Colonic mucosa (tissue), 4 donors: ENCODE measurements at regions not wholly inside any gene's neighbourhood (a gene's known extent, or its start where the extent isn't known, plus 50 kb on each side); places are given as distances from the start of the nearest gene placed in this dataset.

Experiments
- DNase-seq: peaks from one replicate; pipeline ENCODE4 v3.0.0-alpha.2; 2020
- H3K27ac ChIP-seq: fragments of 200-600 bp; one replicate; pipeline ENCODE4 v1.8.0; 2021
- H3K27me3 ChIP-seq: fragments of 200-600 bp; one replicate; pipeline ENCODE4 v1.8.0; 2021
- H3K36me3 ChIP-seq: fragments of 200-600 bp; one replicate; pipeline ENCODE4 v1.8.0; 2021
- H3K4me1 ChIP-seq: fragments of 200-600 bp; one replicate; pipeline ENCODE4 v1.8.0; 2021; ENCODE audit warnings: mild to moderate bottlenecking
- H3K4me3 ChIP-seq: fragments of 200-600 bp; one replicate; pipeline ENCODE4 v1.8.0; 2021
- H3K9ac ChIP-seq, 2 donors: one replicate each; pipeline ENCODE4 v1.7.0; 2013; ENCODE audit warnings: control low read depth in 2 of 2, low read depth in 2 of 2, low read length in 2 of 2
- H3K9me3 ChIP-seq: fragments of 200-600 bp; one replicate; pipeline ENCODE4 v1.8.0; 2021
- intact Hi-C: fragments of 100-400 bp; cut with DNase I; formaldehyde crosslinking; loops from one replicate; pipeline ENCODE4 v1.14.1; 2022
- TF ChIP-seq, protein P1 (sequence below): fragments of 200-600 bp; IDR thresholded peaks from one replicate; pipeline ENCODE4 v1.8.0; 2022; ENCODE audit warnings: antibody characterized with exemption, mild to moderate bottlenecking
- donor health status: healthy.
- donor health status: DM: no; HTN: no; CAD: no.
- donor health status: DM: no; HTN: no; CAD: no.

DNA sequence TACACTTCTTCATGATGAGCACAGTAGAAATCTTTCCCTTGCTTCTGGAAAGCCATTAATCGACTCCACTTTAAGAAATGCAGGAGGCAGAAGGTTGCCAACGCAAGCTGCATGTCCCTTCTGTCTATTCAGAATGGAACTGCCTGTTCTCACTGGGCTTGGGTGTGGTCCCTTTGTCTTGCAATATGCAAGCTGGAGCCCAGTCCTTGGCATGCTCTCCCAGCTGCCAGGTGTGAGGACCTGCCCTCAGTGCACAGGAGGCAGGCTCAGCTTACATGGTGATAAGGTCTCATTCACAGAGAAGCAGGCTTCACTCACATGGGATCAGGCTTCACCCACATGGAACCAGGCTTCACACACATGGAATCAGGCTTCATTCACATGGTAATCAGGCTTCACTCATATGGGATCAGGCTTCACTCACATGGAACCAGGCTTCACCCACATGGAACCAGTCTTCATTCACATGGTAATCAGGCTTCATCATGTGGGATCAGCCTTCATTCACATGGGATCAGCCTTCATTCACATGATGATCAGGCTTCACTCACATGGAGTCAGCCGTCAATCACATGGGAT lies 59.2 kb upstream of the USP47 start:
- TF ChIP-seq, protein P1, sequence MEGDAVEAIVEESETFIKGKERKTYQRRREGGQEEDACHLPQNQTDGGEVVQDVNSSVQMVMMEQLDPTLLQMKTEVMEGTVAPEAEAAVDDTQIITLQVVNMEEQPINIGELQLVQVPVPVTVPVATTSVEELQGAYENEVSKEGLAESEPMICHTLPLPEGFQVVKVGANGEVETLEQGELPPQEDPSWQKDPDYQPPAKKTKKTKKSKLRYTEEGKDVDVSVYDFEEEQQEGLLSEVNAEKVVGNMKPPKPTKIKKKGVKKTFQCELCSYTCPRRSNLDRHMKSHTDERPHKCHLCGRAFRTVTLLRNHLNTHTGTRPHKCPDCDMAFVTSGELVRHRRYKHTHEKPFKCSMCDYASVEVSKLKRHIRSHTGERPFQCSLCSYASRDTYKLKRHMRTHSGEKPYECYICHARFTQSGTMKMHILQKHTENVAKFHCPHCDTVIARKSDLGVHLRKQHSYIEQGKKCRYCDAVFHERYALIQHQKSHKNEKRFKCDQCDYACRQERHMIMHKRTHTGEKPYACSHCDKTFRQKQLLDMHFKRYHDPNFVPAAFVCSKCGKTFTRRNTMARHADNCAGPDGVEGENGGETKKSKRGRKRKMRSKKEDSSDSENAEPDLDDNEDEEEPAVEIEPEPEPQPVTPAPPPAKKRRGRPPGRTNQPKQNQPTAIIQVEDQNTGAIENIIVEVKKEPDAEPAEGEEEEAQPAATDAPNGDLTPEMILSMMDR = no peak
- intact Hi-C loops = loop anchor here (10.0 kb wide), 2 partner anchors 378 to 988 kb away; no protein-coding TSS in a partner anchor
- H3K27me3 ChIP-seq = no peaks in the 10 kb centered on the region

DNA sequence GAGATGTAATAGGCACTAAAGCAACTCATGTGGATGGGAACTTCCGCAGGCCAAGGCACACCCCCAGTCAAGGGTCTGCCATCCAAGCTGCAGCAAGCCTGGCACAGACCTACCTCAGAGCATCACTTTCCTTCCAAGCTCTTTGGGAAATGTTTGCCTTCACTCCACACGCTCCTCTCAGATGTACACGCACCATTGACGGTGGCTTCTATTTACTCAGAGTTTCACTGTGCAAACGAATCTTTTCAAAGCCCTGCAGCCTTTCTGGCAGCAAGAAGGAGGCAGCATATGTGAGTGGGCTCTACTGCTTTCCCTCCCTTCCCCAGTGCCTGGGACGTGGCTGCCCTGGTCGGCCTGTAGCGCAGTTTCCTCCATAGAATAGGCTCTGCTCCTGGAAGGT lies 60.9 kb upstream of the USP47 start:
- DNase-seq = no peak
- TF ChIP-seq, protein P1 = no peak
- Histone ChIP-seq H3K9me3 (no peaks in the 10 kb centered on the region), H3K4me1 (no peaks in the 10 kb centered on the region), H3K4me3 (no peak overlapping the region), H3K27ac (no peak overlapping the region), H3K27me3 (no peaks in the 10 kb centered on the region), H3K9ac (no peak overlapping the region), H3K36me3 (no peaks in the 10 kb centered on the region)
- intact Hi-C loops = loop anchor here (10.0 kb wide), 2 partner anchors 376 to 986 kb away; no protein-coding TSS in a partner anchor

More for the DNA sequence above, 59.2 kb upstream of the USP47 start:
- H3K4me1 ChIP-seq = no peaks in the 10 kb centered on the region
- no peak overlapping the region for H3K27ac ChIP-seq
- no peak overlapping the region for H3K9ac ChIP-seq
- no peaks in the 10 kb centered on the region for H3K36me3 ChIP-seq
- DNase-seq = peak; percentile 34
- no peak overlapping the region for H3K4me3 ChIP-seq
- H3K9me3 ChIP-seq = no peaks in the 10 kb centered on the region

DNA sequence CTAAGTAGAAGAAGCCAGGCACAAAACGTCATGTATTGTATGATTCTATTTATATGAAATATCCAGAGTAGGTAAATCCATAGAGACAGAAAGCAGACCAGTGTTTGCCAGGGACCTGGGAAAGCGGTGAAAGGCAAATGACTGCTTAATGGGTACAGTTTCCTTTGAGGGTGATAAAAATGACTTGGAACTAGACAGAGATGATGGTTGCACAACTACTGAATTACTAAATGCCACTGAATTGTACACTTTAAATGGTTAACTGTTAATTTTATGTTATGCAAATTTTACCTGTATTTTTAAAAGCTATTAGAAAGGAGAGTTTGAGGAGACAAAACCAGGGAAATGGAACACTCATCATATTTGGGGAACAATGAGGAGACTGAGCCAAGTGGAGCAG lies 61.8 kb upstream of the USP47 start:
- intact Hi-C loops = loop anchor here (10.0 kb wide), 3 partner anchors 375 to 985 kb away; no protein-coding TSS in a partner anchor
- no peak for DNase-seq
- no peaks in the 10 kb centered on the region for H3K4me1 ChIP-seq

DNA sequence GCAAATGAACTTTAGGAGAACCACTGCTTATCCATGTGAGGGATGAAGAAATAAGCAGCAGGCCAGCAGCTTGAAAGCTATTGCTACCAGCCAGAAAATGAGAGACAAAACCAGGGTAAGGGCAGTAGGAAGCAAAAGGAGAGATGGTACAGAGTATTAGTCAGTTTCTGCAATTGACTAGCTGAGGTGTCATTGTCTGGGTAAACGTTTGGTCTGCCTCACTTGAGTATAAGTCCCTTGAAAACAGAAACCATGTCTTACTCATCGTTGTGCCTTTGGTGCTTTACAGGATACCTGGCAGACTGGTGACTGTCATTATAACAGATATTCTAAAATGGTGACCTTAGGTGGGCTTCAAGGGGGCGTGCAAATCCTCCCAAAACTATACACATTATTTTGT lies 63.9 kb upstream of the USP47 start:
- Histone ChIP-seq H3K27me3 (no peaks in the 10 kb centered on the region), H3K4me3 (no peak overlapping the region), H3K9ac (no peak overlapping the region), H3K36me3 (no peaks in the 10 kb centered on the region), H3K9me3 (no peaks in the 10 kb centered on the region), H3K4me1 (no peaks in the 10 kb centered on the region), H3K27ac (no peak overlapping the region)
- TF ChIP-seq, protein P1 = no peak
- no peak for DNase-seq
- intact Hi-C loops = loop anchor here (10.0 kb wide), 1 partner anchor 843 kb away; no protein-coding TSS in a partner anchor

More for the DNA sequence above, 61.8 kb upstream of the USP47 start:
- no peaks in the 10 kb centered on the region for H3K9me3 ChIP-seq
- H3K36me3 ChIP-seq = no peaks in the 10 kb centered on the region
- H3K27me3 ChIP-seq = no peaks in the 10 kb centered on the region
- H3K9ac ChIP-seq = no peak overlapping the region
- TF ChIP-seq, protein P1 = no peak
- H3K27ac ChIP-seq = no peak overlapping the region
- H3K4me3 ChIP-seq = no peak overlapping the region

DNA sequence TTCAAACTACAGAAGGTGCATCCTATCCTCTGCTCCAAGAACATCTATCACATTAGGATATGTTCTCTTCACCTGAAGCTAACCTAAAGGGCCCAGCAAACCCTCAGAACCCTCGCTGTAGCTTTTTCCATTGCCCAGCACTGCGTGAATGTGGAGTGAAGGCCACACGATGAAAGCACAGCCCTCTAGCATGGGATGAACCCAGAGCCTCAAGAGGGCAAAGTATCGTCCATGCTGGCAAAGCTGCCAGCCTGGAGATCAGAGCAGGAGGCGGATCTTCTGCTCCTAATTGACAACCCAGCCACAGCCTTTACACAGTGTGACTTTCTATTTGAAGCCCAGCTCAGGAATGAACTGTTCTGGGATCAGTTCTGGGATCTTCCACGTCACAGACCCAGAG lies 65.1 kb upstream of the USP47 start:
- H3K36me3 ChIP-seq = no peaks in the 10 kb centered on the region
- intact Hi-C loops = loop anchor here (10.0 kb wide), 1 partner anchor 842 kb away; no protein-coding TSS in a partner anchor
- H3K4me1 ChIP-seq = no peaks in the 10 kb centered on the region
- no peaks in the 10 kb centered on the region for H3K27me3 ChIP-seq
- no peak overlapping the region for H3K27ac ChIP-seq
- no peaks in the 10 kb centered on the region for H3K9me3 ChIP-seq
- no peak overlapping the region for H3K4me3 ChIP-seq
- TF ChIP-seq, protein P1 = no peak
- H3K9ac ChIP-seq = no peak overlapping the region
- no peak for DNase-seq
